H1 (cell line): ENCODE measurements at regions not wholly inside any gene's neighbourhood (a gene's known extent, or its start where the extent isn't known, plus 50 kb on each side); places are given as distances from the start of the nearest gene placed in this dataset.

Experiments
- CTCF ChIA-PET: fragments of 300-600 bp; sonication (Branson Sonifier 250); formaldehyde crosslinking; loops from one replicate; lab custom pipeline; 2021; ENCODE audit not compliant: partially characterized antibody; lab: Charles Lee
- POLR2A ChIA-PET: fragments of 300-600 bp; sonication (Branson Sonifier 250); formaldehyde crosslinking; loops from one replicate; lab custom pipeline; 2021; ENCODE audit warnings: inconsistent platforms; ENCODE audit not compliant: partially characterized antibody; lab: Charles Lee
- DNase-seq, 2 experiments: peaks; one replicate each; pipeline versions ENCODE4 v3.0.0 to v3.0.0-alpha.2; 2010 to 2022; ENCODE audit warnings: low spot score in 2 of 2, low read depth in 1 of 2, mixed read lengths in 1 of 2
- FAIRE-seq: peaks from 2 replicates; lab custom pipeline; 2011; peaks lifted over from hg19 to GRCh38; lab: Jason Lieb, UNC
- H2AFZ ChIP-seq: 2 replicates; pipeline ENCODE4 v1.8.1; 2012; ENCODE audit warnings: low read length, inconsistent platforms
- H2AK5ac ChIP-seq: 2 replicates; pipeline ENCODE4 v1.6.1; 2013; ENCODE audit warnings: low read depth, low read length
- H2BK120ac ChIP-seq: replicated peaks from 2 replicates; pipeline ENCODE3; 2013; ENCODE audit warnings: low read depth, low read length, inconsistent platforms
- H2BK12ac ChIP-seq: 2 replicates; pipeline ENCODE4 v1.6.1; 2013; ENCODE audit warnings: low read depth, low read length
- H2BK15ac ChIP-seq: 2 replicates; pipeline ENCODE4 v1.6.1; 2013; ENCODE audit warnings: low read length
- H2BK20ac ChIP-seq: 2 replicates; pipeline ENCODE4 v1.6.1; 2013; ENCODE audit warnings: low read length
- H2BK5ac ChIP-seq: 2 replicates; pipeline ENCODE4 v1.6.1; 2013; ENCODE audit warnings: low read depth, low read length
- H3K14ac ChIP-seq: 2 replicates; pipeline ENCODE4 v1.6.1; 2013; ENCODE audit warnings: inconsistent platforms; ENCODE audit not compliant: insufficient read length
- H3K18ac ChIP-seq: 2 replicates; pipeline ENCODE4 v1.6.1; 2013; ENCODE audit warnings: low read length; ENCODE audit errors: extremely low read depth
- H3K23ac ChIP-seq: 2 replicates; pipeline ENCODE4 v1.6.1; 2013; ENCODE audit warnings: inconsistent platforms; ENCODE audit not compliant: insufficient read length
- H3K23me2 ChIP-seq: 2 replicates; pipeline ENCODE4 v1.6.1; 2013; ENCODE audit warnings: low read depth, low read length
- H3K27ac ChIP-seq: 2 replicates; pipeline ENCODE4 v1.6.1; 2011; ENCODE audit warnings: low read depth, low read length, inconsistent platforms
- H3K27me3 ChIP-seq, 4 experiments: replicated peaks in 1 of 4; 1 replicate in 1 of 4; 2 replicates in 3 of 4; pipeline versions ENCODE4 v1.6.1 to v1.8.1; 2011 to 2013; ENCODE audit warnings: low read length in 3 of 4, mild to moderate bottlenecking in 3 of 4, inconsistent platforms in 2 of 4, mixed read lengths in 2 of 4, moderate library complexity in 1 of 4; ENCODE audit not compliant: control insufficient read depth in 3 of 4, insufficient read depth in 3 of 4; ENCODE audit errors: extremely low read depth in 1 of 4
- H3K36me3 ChIP-seq, 4 experiments: 2 replicates each; pipeline versions ENCODE4 v1.6.1 to v1.8.1; 2011 to 2013; ENCODE audit warnings: mild to moderate bottlenecking in 4 of 4, low read length in 3 of 4, moderate library complexity in 2 of 4, control low read depth in 1 of 4, inconsistent platforms in 1 of 4; ENCODE audit not compliant: insufficient read depth in 4 of 4, control insufficient read depth in 2 of 4
- H3K4ac ChIP-seq: replicated peaks from 2 replicates; pipeline ENCODE3; 2013; ENCODE audit warnings: low read length, low read depth, mixed read lengths, inconsistent platforms; ENCODE audit not compliant: insufficient read length
- H3K4me1 ChIP-seq, 4 experiments: replicated peaks in 1 of 4; 1 replicate in 1 of 4; 2 replicates in 3 of 4; pipeline versions ENCODE4 v1.6.1 to v1.8.1; 2011 to 2013; ENCODE audit warnings: low read length in 3 of 4, inconsistent platforms in 2 of 4, mixed read lengths in 1 of 4; ENCODE audit not compliant: insufficient read depth in 4 of 4, control insufficient read depth in 3 of 4
- H3K4me2 ChIP-seq, 2 experiments: 2 replicates each; pipeline versions ENCODE4 v1.6.1 to v1.8.1; 2011 to 2013; ENCODE audit warnings: low read depth in 2 of 2, low read length in 2 of 2, control low read depth in 1 of 2, inconsistent platforms in 1 of 2, mild to moderate bottlenecking in 1 of 2; ENCODE audit not compliant: insufficient read depth in 1 of 2
- H3K4me3 ChIP-seq, 4 experiments: fragments of 200-600, 300-600 bp in 1 of 4; sonication (generic), shearing (Covaris generic), sonication (Bioruptor Twin) in 1 of 4; 2 replicates each; pipeline versions ENCODE4 v1.5.1 to v1.8.1; 2011 to 2016; ENCODE audit warnings: low read length in 4 of 4, low read depth in 3 of 4, control low read depth in 2 of 4, inconsistent platforms in 2 of 4, mild to moderate bottlenecking in 2 of 4, mixed read lengths in 1 of 4, moderate library complexity in 1 of 4; ENCODE audit not compliant: insufficient read depth in 2 of 4; ENCODE audit errors: extremely low read depth in 1 of 4
- H3K56ac ChIP-seq: replicated peaks from 2 replicates; pipeline ENCODE3; 2013; ENCODE audit warnings: low read depth, mild to moderate bottlenecking, mixed read lengths, low read length, inconsistent platforms; ENCODE audit not compliant: insufficient read length
- H3K79me1 ChIP-seq: 2 replicates; pipeline ENCODE4 v1.6.1; 2013; ENCODE audit warnings: low read depth, low read length, control low read depth
- H3K79me2 ChIP-seq, 2 experiments: 2 replicates each; pipeline versions ENCODE4 v1.6.1 to v1.8.1; 2012 to 2013; ENCODE audit warnings: low read length in 2 of 2, mild to moderate bottlenecking in 2 of 2, inconsistent platforms in 1 of 2; ENCODE audit not compliant: insufficient read depth in 2 of 2, control insufficient read depth in 1 of 2
- H3K9ac ChIP-seq, 4 experiments: replicated peaks in 1 of 4; 1 replicate in 1 of 4; 2 replicates in 3 of 4; pipeline versions ENCODE4 v1.6.1 to v1.8.1; 2011 to 2013; ENCODE audit warnings: low read depth in 3 of 4, low read length in 3 of 4, control low read depth in 2 of 4, mild to moderate bottlenecking in 2 of 4, moderate library complexity in 2 of 4, inconsistent platforms in 1 of 4; ENCODE audit errors: extremely low read depth in 1 of 4
- H3K9me3 ChIP-seq, 2 experiments: 2 replicates each; pipeline versions ENCODE4 v1.6.1 to v1.8.1; 2012 to 2013; ENCODE audit warnings: mild to moderate bottlenecking in 2 of 2, moderate library complexity in 2 of 2, control low read depth in 1 of 2, inconsistent platforms in 1 of 2, low read depth in 1 of 2, low read length in 1 of 2, mixed read lengths in 1 of 2; ENCODE audit not compliant: insufficient read depth in 2 of 2
- H4K20me1 ChIP-seq, 2 experiments: replicated peaks in 1 of 2; 2 replicates each; pipeline versions ENCODE3 to v1.8.1; 2011 to 2013; ENCODE audit warnings: inconsistent platforms in 2 of 2, low read length in 2 of 2, mild to moderate bottlenecking in 1 of 2; ENCODE audit not compliant: insufficient read depth in 2 of 2, control insufficient read depth in 1 of 2
- H4K5ac ChIP-seq: 2 replicates; pipeline ENCODE4 v1.6.1; 2013; ENCODE audit warnings: low read length, low read depth, mixed read lengths, inconsistent platforms; ENCODE audit not compliant: insufficient read length
- H4K8ac ChIP-seq: 2 replicates; pipeline ENCODE4 v1.8.0; 2013; ENCODE audit warnings: mild to moderate bottlenecking, moderate library complexity, low read length, inconsistent platforms; ENCODE audit not compliant: insufficient read depth; ENCODE audit errors: extremely low read depth
- H4K91ac ChIP-seq: replicated peaks from 2 replicates; pipeline ENCODE3; 2013; ENCODE audit warnings: low read length, mixed read lengths, inconsistent platforms; ENCODE audit not compliant: insufficient read length
- ATF2 ChIP-seq: IDR thresholded peaks from 2 replicates; pipeline ENCODE4 v1.6.1; 2012; ENCODE audit warnings: low read length, inconsistent platforms
- E2F6 ChIP-seq: IDR thresholded peaks from 2 replicates; pipeline ENCODE4 v1.6.1; 2012; ENCODE audit warnings: inconsistent platforms
- RAD21 ChIP-seq, 2 experiments: IDR thresholded peaks in 1 of 2; conservative IDR thresholded peaks in 1 of 2; 2 replicates each; pipeline ENCODE4 v1.6.1; 2011; ENCODE audit warnings: low read depth in 2 of 2, low read length in 2 of 2, improper control_type of control experiment in 1 of 2, inconsistent platforms in 1 of 2, mild to moderate bottlenecking in 1 of 2, moderate library complexity in 1 of 2
- TEAD4 ChIP-seq: IDR thresholded peaks from 2 replicates; pipeline ENCODE4 v1.6.1; 2012; ENCODE audit warnings: low read depth, low read length, inconsistent platforms, mixed read lengths
- WGBS, 2 experiments: shearing (Covaris generic) in 1 of 2; methylation state at CpG; one replicate each; pipeline versions ENCODE4 v1.1.6 to v1.1.7; 2013 to 2015; ENCODE audit warnings: low lambda C conversion rate in 2 of 2, mixed read lengths in 2 of 2, inconsistent platforms in 1 of 2, low coverage in 1 of 2, missing lambda C conversion rate in 1 of 2; ENCODE audit not compliant: insufficient replicate concordance in 2 of 2, insufficient coverage in 1 of 2, insufficient read length in 1 of 2; ENCODE audit errors: extremely low coverage in 1 of 2, missing lambda C conversion rate in 1 of 2; 5-methylcytosine and 5-hydroxymethylcytosine counted together

DNA sequence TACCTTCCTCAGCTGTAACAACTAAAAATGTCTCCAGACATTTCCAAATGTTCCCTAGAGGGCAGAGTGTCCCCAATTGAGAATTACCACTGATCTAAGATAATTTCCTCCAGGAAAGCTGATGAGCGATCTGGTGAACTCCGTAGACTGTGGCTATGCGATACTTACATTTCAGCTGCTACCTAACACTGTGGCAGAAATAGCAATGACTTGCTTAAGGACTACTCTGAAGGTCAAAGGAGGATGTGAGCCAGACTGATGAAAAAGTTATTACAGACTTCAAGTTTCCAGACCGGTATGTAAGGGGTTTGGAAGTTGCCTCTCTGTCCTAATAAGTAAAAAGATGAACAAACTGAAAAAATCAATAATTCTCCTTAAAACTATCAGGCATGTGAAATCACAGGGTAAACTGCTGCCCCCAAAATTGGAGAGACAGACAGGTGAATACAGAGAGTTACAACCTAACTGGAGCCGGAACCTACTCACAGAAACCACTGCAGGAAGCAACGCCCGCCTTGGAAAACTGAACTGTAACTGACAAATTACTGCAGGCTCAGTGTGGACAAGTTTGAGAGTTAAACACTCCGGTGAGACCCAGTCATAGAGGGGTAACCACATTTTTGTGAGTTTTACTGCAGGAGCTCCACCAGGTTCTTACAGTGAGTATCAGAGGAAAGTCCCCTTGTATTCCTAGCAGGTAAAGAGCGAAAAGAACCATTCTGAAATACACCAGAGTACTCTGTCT lies 60.0 kb upstream of the PARP11 start:
- Histone ChIP-seq H4K20me1 (no peaks in the 10 kb centered on the region), H2BK120ac (no peak overlapping the region), H3K4me3 (no peak overlapping the region), H4K91ac (no peak overlapping the region), H2BK12ac (no peak overlapping the region), H2AFZ (no peak overlapping the region), H3K27ac (no peak overlapping the region), H3K4me1 (peaks cover 0 to 6% (median 2%) of the 10 kb centered on the region in 4 experiments; a peak in 2 of 7 replicates), H3K79me2 (no peaks in the 10 kb centered on the region), H3K56ac (no peak overlapping the region), H2BK20ac (no peak overlapping the region), H2AK5ac (no peak overlapping the region), H3K27me3 (no peaks in the 10 kb centered on the region), H3K23me2 (no peaks in the 10 kb centered on the region), H2BK15ac (no peak overlapping the region), H3K18ac (no peak overlapping the region), H4K8ac (no peak overlapping the region), H3K4ac (no peak overlapping the region), H3K79me1 (no peaks in the 10 kb centered on the region), H3K36me3 (no peaks in the 10 kb centered on the region), H3K14ac (no peak overlapping the region), H3K9ac (no peak overlapping the region), H2BK5ac (no peak overlapping the region), H3K9me3 (no peaks in the 10 kb centered on the region), H4K5ac (no peak overlapping the region), H3K23ac (no peak overlapping the region), H3K4me2 (no peak overlapping the region)
- DNase-seq: no peak
- no peak for FAIRE-seq
- POLR2A ChIA-PET: interaction anchor here (1.0 to 1.3 kb wide), 2 partner anchors 25 to 215 kb away, joined by 3 read pairs; no protein-coding TSS in a partner anchor
- no peak for TF ChIP-seq TEAD4
- TF ChIP-seq RAD21 (IDR thresholded peaks at IDR 0.05 in 1 of 2, conservative IDR thresholded peaks at IDR 0.05 in 1 of 2; ENCODE audit: low read depth in 2 of 2, low read length in 2 of 2): peak in 1 of 2 experiments; percentile 10; a peak in 1 of 4 replicates
- no peak for TF ChIP-seq E2F6
- TF ChIP-seq ATF2: no peak
- 95% methylated on average over 9 of the region's 9 CpGs; no CpG with 5 or more reads in 1 of the 2 experiments for WGBS, 2 experiments
- CTCF ChIA-PET: interaction anchor here (0.8 to 2.0 kb wide), 6 partner anchors 14 to 177 kb away, joined by 3 to 6 read pairs (median 4); no protein-coding TSS in a partner anchor
